Neural progenitor cell (in vitro differentiated cells): ENCODE measurements at regions not wholly inside any gene's neighbourhood (a gene's known extent, or its start where the extent isn't known, plus 50 kb on each side); places are given as distances from the start of the nearest gene placed in this dataset.

ENCODE experiments used
- DNase-seq: peaks from one replicate; pipeline ENCODE4 v3.0.0-alpha.2; 2016; ENCODE audit warnings: low spot score
- H2AFZ ChIP-seq: fragments of 200-600 bp; sonication (generic); replicated peaks from 2 replicates; pipeline ENCODE4 v1.6.1; 2016; ENCODE audit warnings: antibody characterized with exemption
- H3F3A ChIP-seq: fragments of 200-600 bp; sonication (generic); 2 replicates; pipeline ENCODE4 v1.6.1; 2016; ENCODE audit warnings: antibody characterized with exemption, low read depth
- H3K27ac ChIP-seq: fragments of 200-600 bp; sonication (generic); 2 replicates; pipeline ENCODE4 v1.5.1; 2016; ENCODE audit warnings: mild to moderate bottlenecking
- H3K27me3 ChIP-seq: fragments of 200-600 bp; sonication (generic); 2 replicates; pipeline ENCODE4 v1.6.1; 2016; ENCODE audit warnings: mild to moderate bottlenecking, moderate library complexity
- H3K36me3 ChIP-seq: fragments of 200-600 bp; sonication (generic); 2 replicates; pipeline ENCODE4 v1.5.1; 2016
- H3K4me1 ChIP-seq: fragments of 200-600 bp; sonication (generic); 2 replicates; pipeline ENCODE4 v1.6.1; 2016; ENCODE audit warnings: mixed run types
- H3K4me2 ChIP-seq: fragments of 200-600 bp; sonication (generic); 2 replicates; pipeline ENCODE4 v1.6.1; 2016
- H3K4me3 ChIP-seq: fragments of 200-600 bp; sonication (generic); 2 replicates; pipeline ENCODE4 v1.5.1; 2016
- H3K79me2 ChIP-seq: fragments of 200-600 bp; sonication (generic); 2 replicates; pipeline ENCODE4 v1.6.1; 2016; ENCODE audit warnings: low read depth
- H3K9ac ChIP-seq: fragments of 200-600 bp; sonication (generic); 2 replicates; pipeline ENCODE4 v1.6.1; 2016
- H3K9me3 ChIP-seq: fragments of 200-600 bp; sonication (generic); 2 replicates; pipeline ENCODE4 v1.5.1; 2016; ENCODE audit warnings: low read depth
- H4K20me1 ChIP-seq: fragments of 200-600 bp; sonication (generic); 2 replicates; pipeline ENCODE4 v1.6.1; 2016; ENCODE audit warnings: low read depth
- H3K27ac Mint-ChIP-seq: 3 replicates; pipeline ENCODE4 v1.8.0; 2021; ENCODE audit warnings: mixed read lengths
- H3K27me3 Mint-ChIP-seq: 2 replicates; pipeline ENCODE4 v1.8.0; 2022; ENCODE audit warnings: low read depth, mild to moderate bottlenecking, inconsistent platforms, moderate library complexity, mixed read lengths; ENCODE audit not compliant: insufficient read depth
- H3K36me3 Mint-ChIP-seq: 3 replicates; pipeline ENCODE4 v1.8.0; 2021; ENCODE audit warnings: mixed read lengths
- H3K4me1 Mint-ChIP-seq: 3 replicates; pipeline ENCODE4 v1.8.0; 2021; ENCODE audit warnings: mixed read lengths
- H3K4me3 Mint-ChIP-seq: 3 replicates; pipeline ENCODE4 v1.8.0; 2021; ENCODE audit warnings: mild to moderate bottlenecking, moderate library complexity, mixed read lengths
- H3K9me3 Mint-ChIP-seq: 3 replicates; pipeline ENCODE4 v1.8.0; 2020; ENCODE audit warnings: mixed read lengths
- EZH2 ChIP-seq: fragments of 200-600 bp; sonication (generic); IDR thresholded peaks from 2 replicates; pipeline ENCODE4 v1.6.1; 2017; ENCODE audit warnings: antibody characterized with exemption, mild to moderate bottlenecking, moderate library complexity
- EZH2phosphoT487 ChIP-seq: fragments of 200-600 bp; sonication (generic); IDR thresholded peaks from 2 replicates; pipeline ENCODE4 v1.6.1; 2017; ENCODE audit warnings: antibody characterized with exemption
- TF ChIP-seq, protein P1 (sequence below): fragments of 200-600 bp; sonication (generic); IDR thresholded peaks from 2 replicates; pipeline ENCODE4 v1.5.1; 2017; ENCODE audit warnings: antibody characterized with exemption, mild to moderate bottlenecking

DNA sequence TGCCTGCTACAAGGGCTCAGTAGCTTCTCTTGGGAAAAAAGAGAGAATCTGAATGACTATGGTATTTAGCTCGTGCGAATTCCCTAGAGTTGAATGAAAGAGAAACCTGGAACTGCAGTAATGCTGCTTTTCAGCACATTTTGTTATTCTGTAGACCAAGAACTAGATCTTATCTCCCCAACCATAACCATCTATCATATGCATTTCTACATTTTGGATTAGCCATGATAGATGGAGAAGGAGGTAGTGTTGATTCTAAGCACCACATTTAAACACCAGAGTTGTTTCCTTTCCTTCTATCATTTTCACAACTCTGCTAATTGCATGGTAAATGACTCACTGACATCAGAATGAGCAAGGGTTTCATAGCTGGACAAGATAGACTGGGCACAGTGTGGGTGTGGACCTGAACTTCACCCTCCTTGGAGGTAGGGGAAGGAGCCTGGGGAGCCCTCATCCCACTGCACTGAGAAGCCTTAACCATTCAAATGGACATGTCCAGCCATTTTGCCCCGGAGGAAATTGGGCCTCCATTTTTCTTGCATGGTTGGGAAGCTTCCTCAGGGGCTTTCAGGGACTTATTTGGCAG lies 55.3 kb upstream of the BMPER start:
- no peak overlapping the region for H3K27ac ChIP-seq
- H3K27ac Mint-ChIP-seq, result no peak overlapping the region
- no peaks in the 10 kb centered on the region for H4K20me1 ChIP-seq
- DNase-seq, result no peak
- no peaks in the 10 kb centered on the region for H3K9me3 ChIP-seq
- H3K36me3 Mint-ChIP-seq, result no peaks in the 10 kb centered on the region
- no peaks in the 10 kb centered on the region for H3K27me3 ChIP-seq
- H3K9ac ChIP-seq, result no peak overlapping the region
- no peak overlapping the region for H3K4me2 ChIP-seq
- H3K4me3 ChIP-seq, result no peak overlapping the region
- no peak overlapping the region for H3K4me3 Mint-ChIP-seq
- H3K4me1 Mint-ChIP-seq, result no peaks in the 10 kb centered on the region
- no peaks in the 10 kb centered on the region for H3F3A ChIP-seq
- no peaks in the 10 kb centered on the region for H3K4me1 ChIP-seq
- no peaks in the 10 kb centered on the region for H3K79me2 ChIP-seq
- TF ChIP-seq, protein P1, sequence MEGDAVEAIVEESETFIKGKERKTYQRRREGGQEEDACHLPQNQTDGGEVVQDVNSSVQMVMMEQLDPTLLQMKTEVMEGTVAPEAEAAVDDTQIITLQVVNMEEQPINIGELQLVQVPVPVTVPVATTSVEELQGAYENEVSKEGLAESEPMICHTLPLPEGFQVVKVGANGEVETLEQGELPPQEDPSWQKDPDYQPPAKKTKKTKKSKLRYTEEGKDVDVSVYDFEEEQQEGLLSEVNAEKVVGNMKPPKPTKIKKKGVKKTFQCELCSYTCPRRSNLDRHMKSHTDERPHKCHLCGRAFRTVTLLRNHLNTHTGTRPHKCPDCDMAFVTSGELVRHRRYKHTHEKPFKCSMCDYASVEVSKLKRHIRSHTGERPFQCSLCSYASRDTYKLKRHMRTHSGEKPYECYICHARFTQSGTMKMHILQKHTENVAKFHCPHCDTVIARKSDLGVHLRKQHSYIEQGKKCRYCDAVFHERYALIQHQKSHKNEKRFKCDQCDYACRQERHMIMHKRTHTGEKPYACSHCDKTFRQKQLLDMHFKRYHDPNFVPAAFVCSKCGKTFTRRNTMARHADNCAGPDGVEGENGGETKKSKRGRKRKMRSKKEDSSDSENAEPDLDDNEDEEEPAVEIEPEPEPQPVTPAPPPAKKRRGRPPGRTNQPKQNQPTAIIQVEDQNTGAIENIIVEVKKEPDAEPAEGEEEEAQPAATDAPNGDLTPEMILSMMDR, result no peak
- TF ChIP-seq EZH2 (no peak), EZH2phosphoT487 (no peak)
- H3K36me3 ChIP-seq, result no peaks in the 10 kb centered on the region
- H2AFZ ChIP-seq, result no peak overlapping the region
- H3K9me3 Mint-ChIP-seq, result no peaks in the 10 kb centered on the region
- H3K27me3 Mint-ChIP-seq, result peaks cover 4% of the 10 kb centered on the region

DNA sequence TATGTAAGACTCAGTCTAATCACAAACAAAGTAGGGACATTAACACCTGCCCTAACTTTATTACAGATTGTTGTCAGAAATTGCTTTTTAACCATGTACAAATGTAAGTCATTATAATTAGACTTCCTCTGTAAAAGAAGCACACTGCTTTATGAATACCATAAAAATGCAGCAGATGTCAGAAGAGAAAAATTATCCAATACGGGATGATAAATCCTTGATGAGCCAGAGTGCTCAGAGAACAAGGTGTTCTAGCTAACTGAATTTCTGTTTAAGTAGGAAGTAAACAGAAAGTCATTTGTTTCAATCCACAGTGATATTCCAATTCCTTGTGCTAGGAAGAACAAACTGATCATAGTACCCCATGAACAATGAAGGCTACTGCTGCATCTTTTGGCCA lies 54.6 kb upstream of the BMPER start:
- H3K79me2 ChIP-seq, result no peaks in the 10 kb centered on the region
- H3K36me3 ChIP-seq, result no peaks in the 10 kb centered on the region
- DNase-seq, result no peak
- H3K4me3 ChIP-seq, result no peak overlapping the region
- H3K27me3 ChIP-seq, result no peaks in the 10 kb centered on the region
- no peak overlapping the region for H3K9ac ChIP-seq
- H3K4me1 ChIP-seq, result no peaks in the 10 kb centered on the region
- H3K36me3 Mint-ChIP-seq, result no peaks in the 10 kb centered on the region
- no peak for TF ChIP-seq EZH2phosphoT487
- TF ChIP-seq, protein P1, result no peak
- H3K4me1 Mint-ChIP-seq, result no peaks in the 10 kb centered on the region
- H2AFZ ChIP-seq, result no peak overlapping the region
- H3K4me2 ChIP-seq, result no peak overlapping the region
- peaks cover 4% of the 10 kb centered on the region for H3K27me3 Mint-ChIP-seq
- H4K20me1 ChIP-seq, result no peaks in the 10 kb centered on the region
- no peak overlapping the region for H3K27ac ChIP-seq
- H3K4me3 Mint-ChIP-seq, result no peak overlapping the region
- H3K9me3 Mint-ChIP-seq, result no peaks in the 10 kb centered on the region
- H3F3A ChIP-seq, result no peaks in the 10 kb centered on the region
- H3K9me3 ChIP-seq, result no peaks in the 10 kb centered on the region
- no peak overlapping the region for H3K27ac Mint-ChIP-seq

DNA sequence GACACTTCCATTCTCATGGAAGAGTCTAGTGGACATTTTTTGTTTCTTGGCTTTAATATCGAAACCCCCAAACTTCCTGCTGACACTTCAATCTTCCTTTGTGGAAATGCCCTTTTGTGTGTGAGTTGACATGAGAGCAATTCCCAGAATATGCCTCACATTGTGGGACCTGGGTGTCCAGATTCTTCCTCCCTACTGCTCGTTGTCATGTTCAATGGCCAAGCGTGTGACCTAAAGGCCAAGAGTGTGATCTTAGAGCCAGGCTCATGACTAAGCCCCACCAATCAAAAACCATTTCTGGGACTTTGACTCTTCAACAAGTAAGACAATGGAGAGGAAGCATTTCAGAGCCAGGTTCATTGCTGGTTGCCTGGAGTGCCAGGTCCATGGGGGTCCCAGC lies 52.5 kb upstream of the BMPER start:
- no peaks in the 10 kb centered on the region for H3K79me2 ChIP-seq
- no peaks in the 10 kb centered on the region for H4K20me1 ChIP-seq
- H3K36me3 ChIP-seq, result no peaks in the 10 kb centered on the region
- Mint-ChIP-seq H3K27ac (no peak overlapping the region), H3K4me1 (no peaks in the 10 kb centered on the region), H3K4me3 (no peak overlapping the region), H3K36me3 (no peaks in the 10 kb centered on the region), H3K27me3 (peaks cover 4% of the 10 kb centered on the region), H3K9me3 (no peaks in the 10 kb centered on the region)
- H3K4me1 ChIP-seq, result no peaks in the 10 kb centered on the region
- no peak overlapping the region for H3K4me2 ChIP-seq
- DNase-seq, result no peak
- no peaks in the 10 kb centered on the region for H3K27me3 ChIP-seq
- H2AFZ ChIP-seq, result no peak overlapping the region
- H3F3A ChIP-seq, result no peaks in the 10 kb centered on the region
- H3K9ac ChIP-seq, result no peak overlapping the region
- no peak overlapping the region for H3K4me3 ChIP-seq
- TF ChIP-seq, protein P1, result no peak
- no peak for TF ChIP-seq EZH2phosphoT487
- no peak for TF ChIP-seq EZH2
- no peak overlapping the region for H3K27ac ChIP-seq
- H3K9me3 ChIP-seq, result no peaks in the 10 kb centered on the region
